H9 (cell line): ENCODE measurements at regions not wholly inside any gene's neighbourhood (a gene's known extent, or its start where the extent isn't known, plus 50 kb on each side); places are given as distances from the start of the nearest gene placed in this dataset.

Experiments
- DNase-seq: peaks from one replicate; pipeline ENCODE4 v3.0.0-alpha.2; 2017
- H2AFZ ChIP-seq: one replicate; pipeline ENCODE4 v1.6.1; 2013; ENCODE audit warnings: mild to moderate bottlenecking, low read length, control low read depth, moderate library complexity
- H2AK5ac ChIP-seq: 2 replicates; pipeline ENCODE4 v1.6.1; 2013; ENCODE audit warnings: low read length, control low read depth, mixed read lengths; ENCODE audit not compliant: insufficient read length
- H2BK120ac ChIP-seq: one replicate; pipeline ENCODE4 v1.6.1; 2013; ENCODE audit warnings: low read depth, mild to moderate bottlenecking, low read length, control low read depth, inconsistent platforms; ENCODE audit not compliant: poor library complexity, severe bottlenecking
- H2BK12ac ChIP-seq: 2 replicates; pipeline ENCODE4 v1.6.1; 2013; ENCODE audit warnings: low read length, control low read depth, mixed read lengths, low read depth; ENCODE audit not compliant: insufficient read length
- H2BK15ac ChIP-seq: 2 replicates; pipeline ENCODE4 v1.6.1; 2013; ENCODE audit warnings: low read depth, low read length, control low read depth
- H2BK20ac ChIP-seq: one replicate; pipeline ENCODE4 v1.6.1; 2013; ENCODE audit warnings: low read depth, mild to moderate bottlenecking, low read length, control low read depth, inconsistent platforms; ENCODE audit not compliant: poor library complexity, severe bottlenecking
- H2BK5ac ChIP-seq: 2 replicates; pipeline ENCODE4 v1.6.1; 2013; ENCODE audit warnings: low read length, control low read depth, mixed read lengths; ENCODE audit not compliant: insufficient read length
- H3K14ac ChIP-seq: 2 replicates; pipeline ENCODE4 v1.6.1; 2013; ENCODE audit warnings: low read length, control low read depth; ENCODE audit not compliant: insufficient read depth
- H3K18ac ChIP-seq: 2 replicates; pipeline ENCODE4 v1.6.1; 2013; ENCODE audit warnings: low read depth, mild to moderate bottlenecking, mixed read lengths, low read length, control low read depth; ENCODE audit not compliant: insufficient read length
- H3K23ac ChIP-seq: 2 replicates; pipeline ENCODE4 v1.6.1; 2013; ENCODE audit warnings: low read length, control low read depth, mixed read lengths, low read depth; ENCODE audit not compliant: insufficient read length
- H3K23me2 ChIP-seq: 2 replicates; pipeline ENCODE4 v1.6.1; 2013; ENCODE audit warnings: low read depth, mild to moderate bottlenecking, mixed read lengths, low read length, control low read depth; ENCODE audit not compliant: insufficient read length, poor library complexity, severe bottlenecking
- H3K27ac ChIP-seq: 2 replicates; pipeline ENCODE4 v1.5.1; 2013; ENCODE audit warnings: low read length, control low read depth, mixed read lengths, low read depth; ENCODE audit not compliant: insufficient read length
- H3K27me3 ChIP-seq: 2 replicates; pipeline ENCODE4 v1.6.1; 2013; ENCODE audit warnings: low read length, control low read depth, inconsistent platforms; ENCODE audit not compliant: insufficient read depth
- H3K4ac ChIP-seq: 2 replicates; pipeline ENCODE4 v1.6.1; 2013; ENCODE audit warnings: low read depth, mild to moderate bottlenecking, control low read depth, inconsistent platforms, low read length, moderate library complexity
- H3K4me1 ChIP-seq: 2 replicates; pipeline ENCODE4 v1.6.1; 2013; ENCODE audit warnings: low read length, control low read depth, inconsistent platforms; ENCODE audit not compliant: insufficient read depth
- H3K4me2 ChIP-seq: 2 replicates; pipeline ENCODE4 v1.6.1; 2013; ENCODE audit warnings: low read length, control low read depth, mixed read lengths; ENCODE audit not compliant: insufficient read length, insufficient read depth
- H3K56ac ChIP-seq: 2 replicates; pipeline ENCODE4 v1.6.1; 2013; ENCODE audit warnings: low read depth, mild to moderate bottlenecking, mixed read lengths, low read length, control low read depth; ENCODE audit not compliant: insufficient read length
- H3K79me1 ChIP-seq: 2 replicates; pipeline ENCODE4 v1.6.1; 2013; ENCODE audit warnings: low read depth, mild to moderate bottlenecking, moderate library complexity, low read length, control low read depth, inconsistent platforms; ENCODE audit not compliant: insufficient read depth, poor library complexity, severe bottlenecking
- H3K79me2 ChIP-seq: 2 replicates; pipeline ENCODE4 v1.6.1; 2013; ENCODE audit warnings: low read length, control low read depth, inconsistent platforms; ENCODE audit not compliant: insufficient read depth
- H3K9ac ChIP-seq: 2 replicates; pipeline ENCODE4 v1.6.1; 2013; ENCODE audit warnings: low read length, control low read depth, mixed read lengths; ENCODE audit not compliant: insufficient read length; ENCODE audit errors: extremely low read depth
- H3K9me3 ChIP-seq: one replicate; pipeline ENCODE4 v1.6.1; 2013; ENCODE audit warnings: low read depth, low read length, inconsistent platforms; ENCODE audit not compliant: control insufficient read depth
- H3T11ph ChIP-seq: one replicate; pipeline ENCODE4 v1.6.1; 2013; ENCODE audit warnings: mild to moderate bottlenecking, low read length, control low read depth, inconsistent platforms
- H4K20me1 ChIP-seq: one replicate; pipeline ENCODE4 v1.6.1; 2013; ENCODE audit not compliant: control insufficient read depth, insufficient read length, insufficient read depth
- H4K5ac ChIP-seq: 2 replicates; pipeline ENCODE4 v1.6.1; 2013; ENCODE audit warnings: low read depth, mild to moderate bottlenecking, mixed read lengths, low read length, control low read depth; ENCODE audit not compliant: insufficient read length
- H4K8ac ChIP-seq: replicated peaks from 2 replicates; pipeline ENCODE4 v1.6.1; 2013; ENCODE audit warnings: low read length, control low read depth, mixed read lengths, low read depth; ENCODE audit not compliant: insufficient read length
- H4K91ac ChIP-seq: 2 replicates; pipeline ENCODE4 v1.6.1; 2013; ENCODE audit warnings: low read depth, mild to moderate bottlenecking, moderate library complexity, mixed read lengths, low read length, control low read depth; ENCODE audit not compliant: insufficient read length
- H3K27ac Mint-ChIP-seq, 3 experiments: 2 replicates in 2 of 3; 3 replicates in 1 of 3; pipeline ENCODE4 v1.8.0; 2020 to 2021; ENCODE audit warnings: mixed read lengths in 3 of 3, mild to moderate bottlenecking in 1 of 3, moderate library complexity in 1 of 3
- H3K27me3 Mint-ChIP-seq: 2 replicates; pipeline ENCODE4 v1.8.0; 2021; ENCODE audit warnings: low read depth, mild to moderate bottlenecking, moderate library complexity, mixed read lengths
- H3K36me3 Mint-ChIP-seq, 3 experiments: 2 replicates in 2 of 3; 3 replicates in 1 of 3; pipeline ENCODE4 v1.8.0; 2020 to 2021; ENCODE audit warnings: low read depth in 3 of 3, mixed read lengths in 3 of 3; ENCODE audit not compliant: insufficient read depth in 1 of 3
- H3K4me1 Mint-ChIP-seq, 2 experiments: 2 replicates each; pipeline ENCODE4 v1.8.0; 2020; ENCODE audit warnings: mixed read lengths in 2 of 2
- H3K4me3 Mint-ChIP-seq, 2 experiments: 2 replicates in 1 of 2; 3 replicates in 1 of 2; pipeline ENCODE4 v1.8.0; 2020 to 2021; ENCODE audit warnings: mild to moderate bottlenecking in 2 of 2, mixed read lengths in 2 of 2, moderate library complexity in 1 of 2
- H3K9me3 Mint-ChIP-seq, 2 experiments: 2 replicates in 1 of 2; 3 replicates in 1 of 2; pipeline ENCODE4 v1.8.0; 2020; ENCODE audit warnings: mild to moderate bottlenecking in 2 of 2, mixed read lengths in 2 of 2, moderate library complexity in 1 of 2
- CTCF ChIP-seq: fragments of 200-600 bp; sonication (generic); conservative IDR thresholded peaks from 3 replicates; pipeline ENCODE4 v1.8.0; 2021; ENCODE audit warnings: antibody characterized with exemption, mild to moderate bottlenecking
- WGBS: extraction: QIAGEN DNeasy Blood & Tissue Kit; methylation state at CpG from one replicate; pipeline ENCODE4 v1.1.7; 2013; ENCODE audit warnings: missing lambda C conversion rate, low lambda C conversion rate, mixed read lengths; ENCODE audit not compliant: insufficient read length; ENCODE audit errors: extremely low coverage; 5-methylcytosine and 5-hydroxymethylcytosine counted together

GRCh38 chr10:76615049-76615448 lies 1022.6 kb downstream of the KCNMA1 start:
- H2AK5ac ChIP-seq, result no peak overlapping the region
- Mint-ChIP-seq H3K4me1 (no peaks in the 10 kb centered on the region), H3K4me3 (no peak overlapping the region), H3K36me3 (peaks cover 5 to 18% (median 12%) of the 10 kb centered on the region in 3 experiments), H3K27me3 (no peaks in the 10 kb centered on the region), H3K9me3 (peaks cover 20 to 25% of the 10 kb centered on the region in 2 experiments; a peak in 4 of 5 replicates), H3K27ac (no peak overlapping the region)
- no peaks in the 10 kb centered on the region for H3K79me2 ChIP-seq
- no peak overlapping the region for H3K23ac ChIP-seq
- no peaks in the 10 kb centered on the region for H3K9me3 ChIP-seq
- no peak overlapping the region for H3K18ac ChIP-seq
- no peaks in the 10 kb centered on the region for H3K4me1 ChIP-seq
- no peak overlapping the region for H3K56ac ChIP-seq
- DNase-seq, result no peak
- no peak overlapping the region for H3K27ac ChIP-seq
- H3K27me3 ChIP-seq, result no peaks in the 10 kb centered on the region
- H3K79me1 ChIP-seq, result no peaks in the 10 kb centered on the region
- H4K91ac ChIP-seq, result no peak overlapping the region
- no peak overlapping the region for H3K4ac ChIP-seq
- H2BK5ac ChIP-seq, result no peak overlapping the region
- H2BK20ac ChIP-seq, result no peak overlapping the region
- no peak overlapping the region for H4K8ac ChIP-seq
- no peak for TF ChIP-seq CTCF
- no peak overlapping the region for H3T11ph ChIP-seq
- H2AFZ ChIP-seq, result no peak overlapping the region
- no peak overlapping the region for H3K4me2 ChIP-seq
- H2BK12ac ChIP-seq, result no peak overlapping the region
- no peaks in the 10 kb centered on the region for H4K20me1 ChIP-seq
- H4K5ac ChIP-seq, result no peak overlapping the region
- H3K14ac ChIP-seq, result no peak overlapping the region
- no CpG with 5 or more reads among the region's 1 CpG for WGBS
- no peak overlapping the region for H3K9ac ChIP-seq
- H2BK120ac ChIP-seq, result no peak overlapping the region
- H3K23me2 ChIP-seq, result no peaks in the 10 kb centered on the region
- no peak overlapping the region for H2BK15ac ChIP-seq
